Hepatocyte (in vitro differentiated cells): ENCODE measurements at regions not wholly inside any gene's neighbourhood (a gene's known extent, or its start where the extent isn't known, plus 50 kb on each side); places are given as distances from the start of the nearest gene placed in this dataset.

Experiments used
- DNase-seq: peaks from one replicate; pipeline ENCODE4 v3.0.0-alpha.2; 2016; ENCODE audit warnings: low spot score
- H2AFZ ChIP-seq: fragments of 200-600 bp; sonication (generic); 2 replicates; pipeline ENCODE4 v1.6.0; 2016; ENCODE audit warnings: antibody characterized with exemption, mild to moderate bottlenecking
- H3K27ac ChIP-seq: fragments of 200-600 bp; sonication (generic); 2 replicates; pipeline ENCODE4 v1.5.1; 2016; ENCODE audit warnings: mild to moderate bottlenecking
- H3K27me3 ChIP-seq: fragments of 200-600 bp; sonication (generic); 2 replicates; pipeline ENCODE4 v1.6.1; 2016
- H3K36me3 ChIP-seq: fragments of 200-600 bp; sonication (generic); replicated peaks from 2 replicates; pipeline ENCODE4 v1.5.1; 2016; ENCODE audit warnings: low read depth; ENCODE audit not compliant: insufficient read depth
- H3K4me1 ChIP-seq: fragments of 200-600 bp; sonication (generic); 2 replicates; pipeline ENCODE4 v1.5.1; 2016; ENCODE audit warnings: mild to moderate bottlenecking, moderate library complexity; ENCODE audit not compliant: insufficient read depth
- H3K4me2 ChIP-seq: fragments of 200-600 bp; sonication (generic); 2 replicates; pipeline ENCODE4 v1.6.0; 2016
- H3K4me3 ChIP-seq: fragments of 200-600 bp; sonication (generic); 2 replicates; pipeline ENCODE4 v1.5.1; 2016; ENCODE audit warnings: mild to moderate bottlenecking
- H3K79me2 ChIP-seq: fragments of 200-600 bp; sonication (generic); 2 replicates; pipeline ENCODE4 v1.6.0; 2017; ENCODE audit warnings: mild to moderate bottlenecking
- H3K9me2 ChIP-seq: fragments of 200-600 bp; sonication (generic); replicated peaks from 2 replicates; pipeline ENCODE4 v1.6.0; 2017; ENCODE audit warnings: mild to moderate bottlenecking; ENCODE audit not compliant: insufficient read depth
- H3K9me3 ChIP-seq: fragments of 200-600 bp; sonication (generic); 2 replicates; pipeline ENCODE4 v1.5.1; 2016; ENCODE audit warnings: low read depth, mild to moderate bottlenecking
- H4K20me1 ChIP-seq: fragments of 200-600 bp; sonication (generic); 2 replicates; pipeline ENCODE4 v1.6.0; 2016; ENCODE audit warnings: mild to moderate bottlenecking; ENCODE audit not compliant: insufficient read depth, poor library complexity, severe bottlenecking
- EZH2 ChIP-seq: fragments of 200-600 bp; sonication (generic); IDR thresholded peaks from 2 replicates; pipeline ENCODE4 v1.6.1; 2016; ENCODE audit warnings: antibody characterized with exemption, mild to moderate bottlenecking, borderline replicate concordance
- EZH2phosphoT487 ChIP-seq: fragments of 200-600 bp; sonication (generic); IDR thresholded peaks from one replicate; pipeline ENCODE4 v1.6.1; 2018; ENCODE audit warnings: antibody characterized with exemption, mild to moderate bottlenecking, low read depth, moderate library complexity; ENCODE audit not compliant: unreplicated experiment, severe bottlenecking
- WGBS: methylation state at CpG from one replicate; pipeline ENCODE4 v1.1.6; 2016; ENCODE audit warnings: low lambda C conversion rate; ENCODE audit errors: missing lambda C conversion rate; 5-methylcytosine and 5-hydroxymethylcytosine counted together
- TF ChIP-seq, protein P1 (sequence below): fragments of 200-600 bp; sonication (generic); IDR thresholded peaks from 2 replicates; pipeline ENCODE4 v1.5.1; 2016; ENCODE audit warnings: antibody characterized with exemption, mild to moderate bottlenecking; ENCODE audit not compliant: poor library complexity

DNA sequence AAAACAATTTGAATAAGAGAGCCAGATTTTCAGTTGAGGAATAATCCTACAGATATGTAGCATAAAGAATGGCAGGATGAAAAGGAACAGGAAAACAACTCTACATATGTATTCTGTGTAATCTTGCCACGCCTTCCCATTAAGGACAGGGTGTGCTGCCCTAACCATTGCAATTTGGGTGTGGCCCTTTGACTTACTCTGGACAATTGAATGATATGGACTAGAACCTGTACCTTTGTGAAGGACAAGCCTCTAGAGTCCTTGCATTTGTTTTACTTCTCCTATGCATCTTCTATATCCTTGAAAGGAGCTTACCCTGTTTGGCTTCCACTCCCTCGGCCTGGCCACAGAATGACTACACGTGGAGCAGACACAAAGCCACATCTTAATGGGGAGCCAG is 1261.6 kb upstream of the GBE1 start:
- Histone ChIP-seq H3K9me3 (no peaks in the 10 kb centered on the region), H3K27me3 (no peaks in the 10 kb centered on the region), H3K27ac (no peak overlapping the region), H3K4me3 (no peak overlapping the region), H3K36me3 (no peaks in the 10 kb centered on the region), H3K4me2 (no peak overlapping the region), H3K9me2 (no peaks in the 10 kb centered on the region), H2AFZ (no peak overlapping the region), H4K20me1 (no peaks in the 10 kb centered on the region), H3K79me2 (no peaks in the 10 kb centered on the region), H3K4me1 (no peaks in the 10 kb centered on the region)
- TF ChIP-seq EZH2phosphoT487: no peak
- TF ChIP-seq, protein P1, sequence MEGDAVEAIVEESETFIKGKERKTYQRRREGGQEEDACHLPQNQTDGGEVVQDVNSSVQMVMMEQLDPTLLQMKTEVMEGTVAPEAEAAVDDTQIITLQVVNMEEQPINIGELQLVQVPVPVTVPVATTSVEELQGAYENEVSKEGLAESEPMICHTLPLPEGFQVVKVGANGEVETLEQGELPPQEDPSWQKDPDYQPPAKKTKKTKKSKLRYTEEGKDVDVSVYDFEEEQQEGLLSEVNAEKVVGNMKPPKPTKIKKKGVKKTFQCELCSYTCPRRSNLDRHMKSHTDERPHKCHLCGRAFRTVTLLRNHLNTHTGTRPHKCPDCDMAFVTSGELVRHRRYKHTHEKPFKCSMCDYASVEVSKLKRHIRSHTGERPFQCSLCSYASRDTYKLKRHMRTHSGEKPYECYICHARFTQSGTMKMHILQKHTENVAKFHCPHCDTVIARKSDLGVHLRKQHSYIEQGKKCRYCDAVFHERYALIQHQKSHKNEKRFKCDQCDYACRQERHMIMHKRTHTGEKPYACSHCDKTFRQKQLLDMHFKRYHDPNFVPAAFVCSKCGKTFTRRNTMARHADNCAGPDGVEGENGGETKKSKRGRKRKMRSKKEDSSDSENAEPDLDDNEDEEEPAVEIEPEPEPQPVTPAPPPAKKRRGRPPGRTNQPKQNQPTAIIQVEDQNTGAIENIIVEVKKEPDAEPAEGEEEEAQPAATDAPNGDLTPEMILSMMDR: no peak
- no peak for TF ChIP-seq EZH2
- WGBS: 81% methylated on average over 3 of the region's 3 CpGs
- DNase-seq: no peak

DNA sequence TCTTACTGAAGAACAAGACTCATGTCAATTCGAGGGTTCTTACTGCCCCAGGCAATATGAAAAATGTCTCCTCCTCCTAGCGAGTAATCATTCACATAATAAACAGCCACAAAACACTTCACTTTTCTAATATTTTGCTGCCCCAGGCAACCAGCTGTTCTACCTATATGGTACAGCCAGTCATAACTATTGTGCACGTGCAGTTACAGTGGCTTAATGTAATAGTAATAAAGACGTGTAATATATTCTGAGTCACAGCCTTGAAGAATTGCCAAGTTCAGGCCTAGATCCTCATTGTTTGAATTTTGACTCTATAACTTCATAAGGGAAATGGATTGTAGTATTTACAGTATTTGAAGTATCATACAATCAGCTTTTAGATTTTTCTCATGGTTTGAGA is 1250.0 kb upstream of the GBE1 start:
- Histone ChIP-seq H3K27me3 (no peaks in the 10 kb centered on the region), H4K20me1 (no peaks in the 10 kb centered on the region), H2AFZ (no peak overlapping the region), H3K79me2 (no peaks in the 10 kb centered on the region), H3K4me3 (no peak overlapping the region), H3K36me3 (no peaks in the 10 kb centered on the region), H3K9me2 (no peaks in the 10 kb centered on the region), H3K4me1 (no peaks in the 10 kb centered on the region), H3K9me3 (no peaks in the 10 kb centered on the region), H3K4me2 (no peak overlapping the region), H3K27ac (no peak overlapping the region)
- 73% methylated on average over 4 of the region's 4 CpGs for WGBS
- TF ChIP-seq EZH2 (no peak), EZH2phosphoT487 (no peak)
- TF ChIP-seq, protein P1: no peak
- no peak for DNase-seq

DNA sequence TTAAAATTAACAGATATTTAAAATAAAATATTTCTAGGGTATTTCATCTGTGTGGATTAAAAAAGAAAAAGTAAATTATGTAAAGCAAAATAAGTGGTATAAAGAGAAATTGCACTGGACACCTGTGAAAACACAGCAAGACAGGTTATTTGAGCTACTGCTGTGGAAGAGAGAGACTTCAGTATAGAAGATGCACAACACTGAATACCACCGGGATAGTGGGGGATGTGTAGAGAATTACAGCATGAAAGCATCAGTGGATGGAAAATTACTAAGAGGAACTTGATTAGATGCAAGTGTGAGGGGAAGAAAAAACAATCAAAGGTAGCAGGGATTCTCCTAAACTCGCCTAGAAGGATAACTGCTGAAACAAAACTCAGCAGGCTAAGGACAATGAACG is 1242.5 kb upstream of the GBE1 start:
- 60% methylated on average over 3 of the region's 3 CpGs for WGBS

More for the DNA sequence above, 1242.5 kb upstream of the GBE1 start:
- no peak overlapping the region for H2AFZ ChIP-seq
- H4K20me1 ChIP-seq: no peaks in the 10 kb centered on the region
- no peaks in the 10 kb centered on the region for H3K9me2 ChIP-seq
- H3K36me3 ChIP-seq: no peaks in the 10 kb centered on the region
- H3K79me2 ChIP-seq: no peaks in the 10 kb centered on the region
- H3K27ac ChIP-seq: no peak overlapping the region
- no peak overlapping the region for H3K4me2 ChIP-seq
- no peak overlapping the region for H3K4me3 ChIP-seq
- no peaks in the 10 kb centered on the region for H3K4me1 ChIP-seq
- no peaks in the 10 kb centered on the region for H3K27me3 ChIP-seq
- TF ChIP-seq EZH2 (no peak), EZH2phosphoT487 (no peak)
- TF ChIP-seq, protein P1: no peak
- no peaks in the 10 kb centered on the region for H3K9me3 ChIP-seq
- no peak for DNase-seq
